GM19023 (cell line): ENCODE measurements at regions not wholly inside any gene's neighbourhood (a gene's known extent, or its start where the extent isn't known, plus 50 kb on each side); places are given as distances from the start of the nearest gene placed in this dataset.
"Not testable (repeated sequence)": the region's sequence is repeated elsewhere in the genome, so short reads cannot be mapped to it uniquely, and the experiment has no call there.

Experiments used
- ATAC-seq: cut with Tn5 transposase; IDR thresholded peaks from one replicate; pipeline ENCODE4 v1.9.1; 2021; ENCODE audit warnings: mild to moderate bottlenecking, moderate library complexity; ENCODE audit not compliant: unreplicated experiment

GRCh38 chr6:49001856-49002541, 461.1 kb downstream of the MMUT start:
- ATAC-seq, result no peak

GRCh38 chr6:48998574-48998973, 464.5 kb downstream of the MMUT start:
- ATAC-seq, result no peak

GRCh38 chr6:48996461-48997119, 466.5 kb downstream of the MMUT start:
- peak; percentile 48 for ATAC-seq

GRCh38 chr6:48994811-48995210, 468.2 kb downstream of the MMUT start:
- ATAC-seq, result no peak

- ATAC-seq, result no peak
These were observed 472.3 kb downstream of the MMUT start for GRCh38 chr6:48990739-48991138.

GRCh38 chr6:48986845-48987244, 476.2 kb downstream of the MMUT start:
- ATAC-seq, result no peak

GRCh38 chr6:48986105-48986504, 476.9 kb downstream of the MMUT start:
- no peak for ATAC-seq

- no peak for ATAC-seq
These were observed 478.0 kb downstream of the MMUT start for GRCh38 chr6:48985025-48985424.

- ATAC-seq, result not testable (repeated sequence)
These were observed 479.1 kb downstream of the MMUT start for GRCh38 chr6:48983968-48984367.

GRCh38 chr6:48983377-48983776, 479.7 kb downstream of the MMUT start:
- no peak for ATAC-seq

- ATAC-seq, result no peak
These were observed 483.2 kb downstream of the MMUT start for GRCh38 chr6:48979806-48980205.

GRCh38 chr6:48979085-48979484, 484.0 kb downstream of the MMUT start:
- no peak for ATAC-seq

- ATAC-seq, result no peak
These were observed 485.0 kb downstream of the MMUT start for GRCh38 chr6:48978016-48978415.

- no peak for ATAC-seq
These were observed 485.5 kb downstream of the MMUT start for GRCh38 chr6:48977573-48977972.

GRCh38 chr6:48973491-48973890, 489.6 kb downstream of the MMUT start:
- ATAC-seq, result no peak

GRCh38 chr6:48961781-48962415, 501.2 kb downstream of the MMUT start:
- ATAC-seq, result no peak

- no peak for ATAC-seq
These were observed 503.6 kb downstream of the MMUT start for GRCh38 chr6:48959251-48960060.

GRCh38 chr6:48957781-48958180, 505.3 kb downstream of the MMUT start:
- no peak for ATAC-seq

GRCh38 chr6:48951917-48952316, 511.1 kb downstream of the MMUT start:
- ATAC-seq, result no peak

GRCh38 chr6:48944276-48944675, 518.8 kb downstream of the MMUT start:
- ATAC-seq, result not testable (repeated sequence)

- ATAC-seq, result no peak
These were observed 529.9 kb downstream of the MMUT start for GRCh38 chr6:48933136-48933535.
